Activated T-helper 1 cell treated with anti-CD3 and anti-CD28 coated beads, Interleukin-2, amount 50 U/mL, for 16 hours (primary cell): ENCODE measurements at regions not wholly inside any gene's neighbourhood (a gene's known extent, or its start where the extent isn't known, plus 50 kb on each side); places are given as distances from the start of the nearest gene placed in this dataset.
"Not testable (repeated sequence)": the region's sequence is repeated elsewhere in the genome, so short reads cannot be mapped to it uniquely, and the experiment has no call there.

Source experiments
- DNase-seq, 2 donors: peaks; one replicate each; pipeline ENCODE4 v3.0.0-alpha.2; 2020; ENCODE audit warnings: low read depth in 1 of 2, low spot score in 1 of 2

- no peak for DNase-seq
These were observed 491.6 kb upstream of the NECTIN3 start for GRCh38 chr3:110579840-110580550.

- DNase-seq = no peak
These were observed 488.2 kb upstream of the NECTIN3 start for GRCh38 chr3:110583373-110583935.

GRCh38 chr3:110588906-110589305 lies 482.7 kb upstream of the NECTIN3 start:
- DNase-seq = no peak

GRCh38 chr3:110589341-110589740 lies 482.3 kb upstream of the NECTIN3 start:
- DNase-seq = no peak

DNA sequence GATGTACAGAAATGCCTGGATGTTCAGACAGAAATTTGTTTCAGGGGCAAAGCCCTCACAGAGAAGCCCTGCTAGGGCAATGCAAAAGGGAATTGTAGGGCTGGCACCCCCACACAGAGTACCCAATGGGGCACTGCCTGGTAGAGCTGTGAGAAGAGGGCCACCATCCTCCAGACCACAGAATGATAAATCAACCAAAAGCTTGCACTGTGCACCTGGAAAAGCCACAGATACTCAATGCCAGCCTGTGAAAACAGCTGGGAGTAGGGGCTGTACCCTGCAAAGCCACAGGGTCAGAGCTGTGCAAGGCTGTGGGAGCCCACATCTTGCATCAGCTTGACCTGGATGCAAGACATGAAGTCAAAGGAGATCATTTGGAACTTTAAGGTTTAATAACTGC lies 477.9 kb upstream of the NECTIN3 start:
- DNase-seq = no peak

GRCh38 chr3:110598847-110599490 lies 472.6 kb upstream of the NECTIN3 start:
- no peak for DNase-seq

- no peak for DNase-seq
These were observed 463.1 kb upstream of the NECTIN3 start for GRCh38 chr3:110608566-110608965.

DNA sequence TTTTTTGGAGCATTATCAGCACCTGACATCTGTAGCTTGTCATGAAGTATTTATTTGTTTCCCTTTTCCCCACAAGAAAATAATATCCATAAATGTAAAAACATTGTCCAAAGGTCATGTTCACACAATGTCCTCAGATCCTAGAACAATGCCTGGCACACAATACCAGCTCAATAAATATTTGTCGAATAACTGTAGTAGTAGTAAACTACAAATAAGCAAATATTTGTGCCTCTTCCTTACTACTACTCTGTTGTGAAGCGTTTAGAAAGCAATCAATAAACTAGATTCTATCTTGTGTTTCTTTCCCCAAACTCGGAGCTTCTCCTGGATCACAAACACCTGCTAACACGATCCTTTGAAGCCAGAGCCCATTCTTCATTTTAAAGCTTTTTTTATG lies 459.6 kb upstream of the NECTIN3 start:
- no peak for DNase-seq

- DNase-seq = no peak
These were observed 457.4 kb upstream of the NECTIN3 start for GRCh38 chr3:110614186-110614585.

DNA sequence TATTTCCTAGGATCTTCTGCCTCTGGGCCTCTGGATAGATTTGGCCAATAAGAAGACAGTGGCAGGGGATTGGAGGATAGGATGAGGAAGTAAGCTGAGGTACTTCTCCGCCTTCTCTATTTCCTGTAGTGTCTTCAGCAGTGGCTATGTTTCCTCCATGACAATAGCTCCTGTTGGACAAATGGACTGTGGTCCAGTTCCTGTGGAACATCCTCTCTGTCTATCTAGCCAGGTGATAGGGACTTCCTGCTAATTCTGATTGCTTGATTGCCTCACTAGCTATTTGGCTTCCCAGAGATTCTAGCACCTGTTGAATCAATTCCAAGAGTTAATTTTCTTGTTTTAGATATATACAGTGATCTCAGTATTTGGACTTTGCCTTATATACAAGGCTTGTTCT lies 456.2 kb upstream of the NECTIN3 start:
- DNase-seq = no peak

- DNase-seq = no peak
These were observed 452.9 kb upstream of the NECTIN3 start for GRCh38 chr3:110618512-110619226.

DNA sequence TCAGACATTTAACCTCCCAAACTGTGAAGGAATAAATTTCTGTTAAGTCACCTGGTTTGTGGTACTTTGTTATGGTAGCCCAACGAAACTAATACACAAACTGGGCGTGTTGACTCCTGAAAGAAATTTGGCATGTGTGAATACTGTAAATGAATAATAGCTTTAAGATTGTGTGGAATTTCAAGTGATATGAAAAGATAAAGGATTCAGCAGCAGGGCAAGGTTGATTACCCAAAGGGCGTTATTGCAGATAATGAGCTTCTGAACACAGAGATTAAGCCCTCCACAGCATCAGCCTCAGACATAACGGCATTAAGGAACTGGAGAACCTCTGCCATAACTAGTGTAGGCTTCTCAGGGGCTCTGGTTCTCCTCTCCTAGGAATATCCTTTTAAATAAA lies 451.5 kb upstream of the NECTIN3 start:
- DNase-seq = no peak

DNA sequence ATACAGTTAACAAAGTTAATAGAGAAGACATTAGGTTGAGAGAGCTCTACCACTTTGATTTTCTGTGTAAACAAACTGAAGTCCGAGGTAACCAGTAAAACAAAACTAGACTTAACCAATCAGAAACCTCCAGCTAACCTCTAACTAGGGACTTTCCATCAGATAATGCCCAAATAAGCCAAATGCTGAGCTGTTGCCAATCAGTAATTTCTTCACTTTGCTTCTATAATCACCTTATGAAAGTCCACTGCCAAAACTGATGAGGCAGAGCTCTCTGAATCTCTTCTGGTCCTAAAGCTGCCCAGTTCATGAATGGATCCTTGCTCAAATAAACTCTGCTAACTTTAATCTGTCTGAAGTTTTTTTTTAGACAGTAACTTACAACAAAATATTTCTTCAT lies 448.0 kb upstream of the NECTIN3 start:
- DNase-seq = no peak

DNA sequence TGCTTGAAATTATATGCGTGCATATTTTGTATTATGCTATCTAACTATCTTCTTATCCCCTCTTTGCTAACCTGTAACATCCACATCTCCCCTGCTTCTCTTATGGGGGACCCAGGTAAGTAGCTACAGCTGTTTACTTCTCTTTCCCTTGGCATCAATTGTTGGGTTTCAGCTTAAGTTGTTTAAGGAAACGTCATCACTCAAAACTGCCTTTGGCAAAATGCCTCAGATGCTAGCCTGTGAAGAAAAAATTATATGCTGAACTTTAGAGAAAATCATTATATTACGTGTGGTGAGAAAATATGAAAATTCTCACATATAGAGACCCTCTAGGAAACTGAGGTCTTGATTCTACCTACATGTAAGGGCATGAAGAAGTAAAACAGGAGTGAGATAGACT lies 447.0 kb upstream of the NECTIN3 start:
- DNase-seq = no peak

DNA sequence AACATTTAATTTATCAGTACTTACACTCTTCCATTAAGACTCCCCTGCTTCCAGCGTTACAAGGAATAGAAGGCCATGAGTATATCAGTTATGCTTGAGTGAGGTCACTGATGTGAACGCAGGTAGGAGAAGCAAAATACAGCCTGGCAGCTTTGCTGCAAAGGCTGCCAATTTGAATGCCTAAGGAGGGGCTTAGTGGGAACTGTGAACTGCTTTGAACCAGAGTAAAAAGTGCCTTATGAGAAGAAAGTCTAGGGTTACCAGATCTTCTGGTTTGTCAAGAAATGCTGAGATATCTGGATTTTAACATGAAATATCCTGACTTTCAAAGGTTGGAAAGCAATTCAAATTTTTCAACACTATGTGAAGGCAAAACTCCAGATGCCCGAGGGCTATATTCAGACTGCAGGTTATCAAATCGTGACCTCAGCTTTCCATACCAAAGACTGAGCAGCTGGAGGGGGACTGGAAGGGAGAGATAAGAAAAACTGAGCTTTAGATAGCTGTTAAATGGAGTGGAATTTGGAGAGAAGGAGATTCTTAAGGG lies 446.3 kb upstream of the NECTIN3 start:
- DNase-seq = no peak

GRCh38 chr3:110626652-110627111 lies 444.9 kb upstream of the NECTIN3 start:
- not testable (repeated sequence) for DNase-seq

DNA sequence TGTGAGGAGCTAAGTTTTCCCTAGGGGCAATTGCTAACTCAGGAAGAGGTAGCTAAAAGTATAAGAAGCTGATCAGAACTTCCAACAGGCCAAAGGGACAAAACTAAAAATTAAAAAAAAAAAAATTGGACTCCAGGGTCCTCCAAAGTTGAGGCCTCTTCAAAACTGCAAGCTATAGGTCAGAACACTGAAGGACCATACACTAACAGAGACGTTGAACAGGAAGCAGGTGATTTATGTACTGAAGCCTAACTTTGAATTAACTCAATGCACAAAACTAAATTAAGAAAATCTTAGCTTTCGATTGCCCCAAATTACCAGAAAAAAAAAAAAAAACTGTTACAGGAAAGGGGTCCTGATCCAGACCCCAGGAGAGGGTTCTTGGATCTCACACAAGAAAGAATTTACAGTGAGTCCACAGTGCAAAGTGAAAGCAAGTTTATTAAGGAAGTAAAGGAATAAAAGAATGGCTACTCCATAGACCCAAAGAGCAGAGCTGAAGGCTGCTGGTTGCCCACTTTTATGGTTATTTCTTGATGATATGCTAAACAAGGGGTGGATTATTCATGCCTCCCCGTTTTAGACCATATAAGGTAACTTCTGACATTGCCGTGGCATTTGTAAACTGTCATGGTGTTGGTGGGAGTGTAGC lies 442.8 kb upstream of the NECTIN3 start:
- no peak for DNase-seq

- no peak for DNase-seq
These were observed 441.7 kb upstream of the NECTIN3 start for GRCh38 chr3:110629917-110630316.

DNA sequence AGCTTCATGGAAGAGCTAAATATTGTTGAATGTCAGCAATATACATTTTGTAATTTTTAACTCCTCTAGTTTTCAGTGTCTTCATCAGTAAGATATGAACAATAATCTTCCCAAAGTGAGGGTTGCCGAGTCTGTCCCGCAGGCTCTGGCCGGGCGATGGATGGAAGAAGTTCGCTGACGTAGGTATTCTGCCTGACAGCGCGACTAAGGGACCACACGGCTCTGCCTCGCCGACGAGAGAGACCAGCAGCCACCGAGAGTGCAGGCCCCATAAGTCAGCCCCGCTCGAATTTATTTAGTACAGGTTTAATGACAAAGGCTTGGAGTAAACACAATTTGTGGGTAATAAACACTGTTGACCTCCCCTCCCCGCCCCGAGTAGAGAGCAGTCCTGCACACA lies 427.4 kb upstream of the NECTIN3 start:
- DNase-seq = no peak

- no peak for DNase-seq
These were observed 425.6 kb upstream of the NECTIN3 start for GRCh38 chr3:110646055-110646454.

DNA sequence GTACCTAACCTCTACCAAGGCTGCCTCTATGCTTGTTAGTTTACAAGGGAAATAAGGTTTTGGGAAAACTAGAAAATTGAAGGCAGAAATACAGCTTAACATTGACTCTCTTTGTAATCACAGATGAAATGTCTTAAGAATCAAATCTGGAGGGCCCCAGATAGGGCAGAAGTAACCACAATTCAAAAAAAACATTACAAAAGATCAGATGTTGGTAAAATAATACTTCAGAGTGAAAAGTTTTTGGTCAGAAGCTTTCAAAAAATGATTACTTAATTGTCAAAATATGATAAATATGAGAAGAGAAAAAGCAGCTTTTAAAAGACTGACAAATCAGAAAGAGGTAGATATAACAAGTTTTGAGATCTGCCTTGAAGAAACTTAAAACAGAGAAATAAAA lies 425.1 kb upstream of the NECTIN3 start:
- no peak for DNase-seq
